ENCODE measurements at regions not wholly inside any gene's neighbourhood (a gene's known extent, or its start where the extent isn't known, plus 50 kb on each side); places are given as distances from the start of the nearest gene placed in this dataset.

GRCh38 chr20:52447225-52447551 lies 255.6 kb upstream of the ZFP64 start (continued):
- TF ChIP-seq ZBTB33 (IDR thresholded peaks at IDR 0.05) (no peak), ATF3 (IDR thresholded peaks at IDR 0.05) (no peak)

- Histone ChIP-seq H3K9ac (ENCODE audit: low read depth in 1 of 2, low read length in 2 of 2) (no peak overlapping the region), H3K4me1 (ENCODE audit: control insufficient read depth in 4 of 4, insufficient read depth in 4 of 4, low read length in 3 of 4) (no peaks in the 10 kb centered on the region), H3K27ac (ENCODE audit: low read depth in 1 of 2, low read length in 2 of 2) (no peak overlapping the region), H3K9me3 (ENCODE audit: control insufficient read depth in 4 of 4, low read length in 3 of 4) (no peaks in the 10 kb centered on the region), H3K36me3 (ENCODE audit: control insufficient read depth in 4 of 4, insufficient read depth in 3 of 4, low read depth in 1 of 4, low read length in 3 of 4) (no peaks in the 10 kb centered on the region), H3K27me3 (ENCODE audit: control insufficient read depth in 4 of 4, insufficient read depth in 4 of 4, low read length in 3 of 4) (no peaks in the 10 kb centered on the region), H3K4me3 (ENCODE audit: low read depth in 1 of 3, low read length in 3 of 3) (no peak overlapping the region)
- 91% methylated on average over 14 of the region's 14 CpGs for WGBS
- no peak for TF ChIP-seq CTCF (IDR thresholded peaks at IDR 0.05; ENCODE audit: low read depth, low read length, missing input control)
- no peak for TF ChIP-seq NR2F2 (IDR thresholded peaks at IDR 0.05)
- no peak for TF ChIP-seq MAX (IDR thresholded peaks at IDR 0.05)
- no peak for TF ChIP-seq RXRA (IDR thresholded peaks at IDR 0.05)
- TF ChIP-seq REST (IDR thresholded peaks at IDR 0.05) = no peak
- TF ChIP-seq JUND (IDR thresholded peaks at IDR 0.05) = no peak
- no peak for TF ChIP-seq ZBTB33 (IDR thresholded peaks at IDR 0.05)
- no peak for TF ChIP-seq FOXA1 (IDR thresholded peaks at IDR 0.05)
- no peak for TF ChIP-seq ATF3 (IDR thresholded peaks at IDR 0.05)
- no peak for TF ChIP-seq SP1 (IDR thresholded peaks at IDR 0.05)
- no peak for TF ChIP-seq HNF4A (conservative IDR thresholded peaks at IDR 0.05)
- no peak for DNase-seq (ENCODE audit: low spot score)
These were observed 255.0 kb upstream of the ZFP64 start for GRCh38 chr20:52446421-52447224.
